IMR-90 (cell line): ENCODE measurements at regions not wholly inside any gene's neighbourhood (a gene's known extent, or its start where the extent isn't known, plus 50 kb on each side); places are given as distances from the start of the nearest gene placed in this dataset.

Experiments
- BHLHE40 ChIP-seq: fragments of 150-350 bp; IDR thresholded peaks from 2 replicates; pipeline ENCODE4 v1.6.1; 2016; ENCODE audit warnings: mild to moderate bottlenecking, low read depth, low read length
- CEBPB ChIP-seq: IDR thresholded peaks from 2 replicates; pipeline ENCODE4 v1.6.1; 2012; ENCODE audit warnings: low read depth, low read length, improper control_type of control experiment
- CHD1 ChIP-seq: IDR thresholded peaks from 2 replicates; pipeline ENCODE4 v1.6.1; 2012; ENCODE audit warnings: low read depth, low read length, improper control_type of control experiment
- CTCF ChIP-seq: conservative IDR thresholded peaks from 2 replicates; pipeline ENCODE4 v1.5.1; 2012; ENCODE audit warnings: mild to moderate bottlenecking, low read depth, low read length, improper control_type of control experiment
- FOS ChIP-seq: fragments of 150-350 bp; IDR thresholded peaks from 2 replicates; pipeline ENCODE4 v1.6.1; 2016; ENCODE audit warnings: low read depth, low read length
- MAFK ChIP-seq: IDR thresholded peaks from 2 replicates; pipeline ENCODE4 v1.6.1; 2012; ENCODE audit warnings: low read depth, low read length, improper control_type of control experiment
- MXI1 ChIP-seq: IDR thresholded peaks from 2 replicates; pipeline ENCODE4 v1.6.1; 2012; ENCODE audit warnings: low read depth, mild to moderate bottlenecking, low read length, moderate library complexity, borderline replicate concordance
- NFE2L2 ChIP-seq: fragments of 150-350 bp; IDR thresholded peaks from 2 replicates; pipeline ENCODE4 v1.6.1; 2016; ENCODE audit warnings: low read depth, mild to moderate bottlenecking, low read length
- POLR2A ChIP-seq: IDR thresholded peaks from 2 replicates; pipeline ENCODE4 v1.6.1; 2012; ENCODE audit warnings: mild to moderate bottlenecking, low read depth, low read length
- RAD21 ChIP-seq: IDR thresholded peaks from 2 replicates; pipeline ENCODE4 v1.6.1; 2012; ENCODE audit warnings: low read length, improper control_type of control experiment
- RCOR1 ChIP-seq: IDR thresholded peaks from 2 replicates; pipeline ENCODE4 v1.6.1; 2012; ENCODE audit warnings: mild to moderate bottlenecking, low read length, improper control_type of control experiment; ENCODE audit not compliant: insufficient replicate concordance
- SMC3 ChIP-seq: fragments of 150-350 bp; IDR thresholded peaks from 2 replicates; pipeline ENCODE4 v1.6.1; 2016; ENCODE audit warnings: low read depth, mild to moderate bottlenecking, antibody characterized with exemption, low read length, moderate library complexity
- USF2 ChIP-seq: fragments of 150-350 bp; IDR thresholded peaks from 2 replicates; pipeline ENCODE4 v1.6.1; 2017; ENCODE audit warnings: mild to moderate bottlenecking, antibody characterized with exemption, low read length, low read depth

- TF ChIP-seq CTCF (no peak), BHLHE40 (no peak), MXI1 (no peak), POLR2A (no peak), SMC3 (no peak), MAFK (peak; percentile 85), RAD21 (no peak), CEBPB (no peak), USF2 (no peak), NFE2L2 (no peak), FOS (no peak), CHD1 (no peak), RCOR1 (no peak)
Observed at GRCh38 chr3:66145408-66145733, 75.4 kb upstream of the SLC25A26 start.
